ENCODE measurements at regions not wholly inside any gene's neighbourhood (a gene's known extent, or its start where the extent isn't known, plus 50 kb on each side); places are given as distances from the start of the nearest gene placed in this dataset.

- Histone ChIP-seq H3K4me2 (ENCODE audit: low read length) (no peak overlapping the region), H3K36me3 (replicated peaks; ENCODE audit: low read depth, low read length) (no peaks in the 10 kb centered on the region), H3K27ac (ENCODE audit: low read length) (no peak overlapping the region), H3K79me2 (ENCODE audit: low read length) (no peaks in the 10 kb centered on the region), H3K27me3 (ENCODE audit: low read depth, low read length) (no peaks in the 10 kb centered on the region), H3K4me1 (ENCODE audit: low read length) (no peaks in the 10 kb centered on the region), H4K20me1 (ENCODE audit: insufficient read depth, low read length) (no peaks in the 10 kb centered on the region), H3K9me3 (ENCODE audit: insufficient read depth, low read length) (no peaks in the 10 kb centered on the region), H2AFZ (ENCODE audit: low read depth, low read length) (no peak overlapping the region), H3K4me3 (ENCODE audit: low read length) (no peak overlapping the region), H3K9ac (ENCODE audit: low read length) (no peak overlapping the region)
- TF ChIP-seq EZH2phosphoT487 (IDR thresholded peaks at IDR 0.05; ENCODE audit: low read depth) (no peak), CTCF (IDR thresholded peaks at IDR 0.05; ENCODE audit: low read depth, low read length) (no peak)
Observed at GRCh38 chr6:164322533-164322932, 908.0 kb downstream of the QKI start.

GRCh38 chr6:164321297-164321696 is 906.8 kb downstream of the QKI start:
- Histone ChIP-seq H3K9me3 (ENCODE audit: insufficient read depth, low read length) (no peaks in the 10 kb centered on the region), H3K79me2 (ENCODE audit: low read length) (no peaks in the 10 kb centered on the region), H2AFZ (ENCODE audit: low read depth, low read length) (no peak overlapping the region), H3K4me2 (ENCODE audit: low read length) (no peak overlapping the region), H3K27me3 (ENCODE audit: low read depth, low read length) (no peaks in the 10 kb centered on the region), H3K9ac (ENCODE audit: low read length) (no peak overlapping the region), H3K4me3 (ENCODE audit: low read length) (no peak overlapping the region), H4K20me1 (ENCODE audit: insufficient read depth, low read length) (no peaks in the 10 kb centered on the region), H3K27ac (ENCODE audit: low read length) (no peak overlapping the region), H3K4me1 (ENCODE audit: low read length) (no peaks in the 10 kb centered on the region), H3K36me3 (replicated peaks; ENCODE audit: low read depth, low read length) (no peaks in the 10 kb centered on the region)
- TF ChIP-seq CTCF (IDR thresholded peaks at IDR 0.05; ENCODE audit: low read depth, low read length) (no peak), EZH2phosphoT487 (IDR thresholded peaks at IDR 0.05; ENCODE audit: low read depth) (no peak)

- TF ChIP-seq CTCF (IDR thresholded peaks at IDR 0.05; ENCODE audit: low read depth, low read length) = no peak
- TF ChIP-seq EZH2phosphoT487 (IDR thresholded peaks at IDR 0.05; ENCODE audit: low read depth) = no peak
- Histone ChIP-seq H2AFZ (ENCODE audit: low read depth, low read length) (no peak overlapping the region), H3K27ac (ENCODE audit: low read length) (no peak overlapping the region), H3K9ac (ENCODE audit: low read length) (no peak overlapping the region), H3K36me3 (replicated peaks; ENCODE audit: low read depth, low read length) (no peaks in the 10 kb centered on the region), H4K20me1 (ENCODE audit: insufficient read depth, low read length) (no peaks in the 10 kb centered on the region), H3K4me2 (ENCODE audit: low read length) (no peak overlapping the region), H3K4me1 (ENCODE audit: low read length) (no peaks in the 10 kb centered on the region), H3K9me3 (ENCODE audit: insufficient read depth, low read length) (no peaks in the 10 kb centered on the region), H3K27me3 (ENCODE audit: low read depth, low read length) (no peaks in the 10 kb centered on the region), H3K79me2 (ENCODE audit: low read length) (no peaks in the 10 kb centered on the region), H3K4me3 (ENCODE audit: low read length) (no peak overlapping the region)
Observed at GRCh38 chr6:164315376-164315775, 900.9 kb downstream of the QKI start.

GRCh38 chr6:164308339-164308738 is 893.8 kb downstream of the QKI start:
- TF ChIP-seq EZH2phosphoT487 (IDR thresholded peaks at IDR 0.05; ENCODE audit: low read depth) (no peak), CTCF (IDR thresholded peaks at IDR 0.05; ENCODE audit: low read depth, low read length) (no peak)
- Histone ChIP-seq H3K79me2 (ENCODE audit: low read length) (no peaks in the 10 kb centered on the region), H3K9ac (ENCODE audit: low read length) (no peak overlapping the region), H3K27ac (ENCODE audit: low read length) (no peak overlapping the region), H4K20me1 (ENCODE audit: insufficient read depth, low read length) (no peaks in the 10 kb centered on the region), H3K9me3 (ENCODE audit: insufficient read depth, low read length) (no peaks in the 10 kb centered on the region), H2AFZ (ENCODE audit: low read depth, low read length) (no peak overlapping the region), H3K4me2 (ENCODE audit: low read length) (no peak overlapping the region), H3K27me3 (ENCODE audit: low read depth, low read length) (no peaks in the 10 kb centered on the region), H3K36me3 (replicated peaks; ENCODE audit: low read depth, low read length) (no peaks in the 10 kb centered on the region), H3K4me3 (ENCODE audit: low read length) (no peak overlapping the region), H3K4me1 (ENCODE audit: low read length) (no peaks in the 10 kb centered on the region)
